ENCODE measurements at regions not wholly inside any gene's neighbourhood (a gene's known extent, or its start where the extent isn't known, plus 50 kb on each side); places are given as distances from the start of the nearest gene placed in this dataset.

- Mint-ChIP-seq H3K27me3 (no peaks in the 10 kb centered on the region), H3K36me3 (no peaks in the 10 kb centered on the region), H3K27ac (no peak overlapping the region), H3K9me3 (no peaks in the 10 kb centered on the region), H3K4me1 (no peaks in the 10 kb centered on the region), H3K4me3 (no peak overlapping the region)
- ATAC-seq (ENCODE audit: low read depth) (no peak), DNase-seq (ENCODE audit: low spot score in 2 of 2) (no peak)
These were observed 136.4 kb downstream of the SLC17A6 start for GRCh38 chr11:22474616-22475015.

GRCh38 chr11:22473586-22473985 lies 135.4 kb downstream of the SLC17A6 start:
- no peak overlapping the region for H3K4me3 Mint-ChIP-seq
- H3K27me3 Mint-ChIP-seq = no peaks in the 10 kb centered on the region
- no peaks in the 10 kb centered on the region for H3K9me3 Mint-ChIP-seq
- H3K4me1 Mint-ChIP-seq = no peaks in the 10 kb centered on the region
- DNase-seq (ENCODE audit: low spot score in 2 of 2) (no peak), ATAC-seq (ENCODE audit: low read depth) (no peak)
- H3K27ac Mint-ChIP-seq = no peak overlapping the region
- H3K36me3 Mint-ChIP-seq = no peaks in the 10 kb centered on the region

GRCh38 chr11:22472306-22472705 lies 134.1 kb downstream of the SLC17A6 start:
- Mint-ChIP-seq H3K27me3 (no peaks in the 10 kb centered on the region), H3K4me3 (no peak overlapping the region), H3K9me3 (no peaks in the 10 kb centered on the region), H3K36me3 (no peaks in the 10 kb centered on the region), H3K4me1 (no peaks in the 10 kb centered on the region), H3K27ac (no peak overlapping the region)
- DNase-seq (ENCODE audit: low spot score in 2 of 2) (no peak), ATAC-seq (ENCODE audit: low read depth) (no peak)

GRCh38 chr11:22471385-22471784 lies 133.2 kb downstream of the SLC17A6 start:
- Mint-ChIP-seq H3K9me3 (no peaks in the 10 kb centered on the region), H3K27me3 (no peaks in the 10 kb centered on the region), H3K4me1 (no peaks in the 10 kb centered on the region), H3K27ac (no peak overlapping the region), H3K36me3 (no peaks in the 10 kb centered on the region), H3K4me3 (no peak overlapping the region)
- ATAC-seq (ENCODE audit: low read depth) = no peak
- no peak for DNase-seq (ENCODE audit: low spot score in 2 of 2)

GRCh38 chr11:22467741-22468140 lies 129.6 kb downstream of the SLC17A6 start:
- DNase-seq (ENCODE audit: low spot score in 2 of 2) = no peak
- Mint-ChIP-seq H3K4me1 (no peaks in the 10 kb centered on the region), H3K4me3 (no peak overlapping the region), H3K27ac (no peak overlapping the region), H3K27me3 (no peaks in the 10 kb centered on the region), H3K36me3 (no peaks in the 10 kb centered on the region), H3K9me3 (no peaks in the 10 kb centered on the region)
- no peak for ATAC-seq (ENCODE audit: low read depth)

- Mint-ChIP-seq H3K27me3 (no peaks in the 10 kb centered on the region), H3K4me3 (no peak overlapping the region), H3K4me1 (no peaks in the 10 kb centered on the region), H3K36me3 (no peaks in the 10 kb centered on the region), H3K9me3 (no peaks in the 10 kb centered on the region), H3K27ac (no peak overlapping the region)
- DNase-seq (ENCODE audit: low spot score in 2 of 2) = no peak
- no peak for ATAC-seq (ENCODE audit: low read depth)
These were observed 129.1 kb downstream of the SLC17A6 start for GRCh38 chr11:22467248-22467647.

- DNase-seq (ENCODE audit: low spot score in 2 of 2) = no peak
- no peak for ATAC-seq (ENCODE audit: low read depth)
- H3K27me3 Mint-ChIP-seq = no peaks in the 10 kb centered on the region
- H3K9me3 Mint-ChIP-seq = no peaks in the 10 kb centered on the region
- H3K27ac Mint-ChIP-seq = no peak overlapping the region
- H3K36me3 Mint-ChIP-seq = no peaks in the 10 kb centered on the region
- no peak overlapping the region for H3K4me3 Mint-ChIP-seq
- H3K4me1 Mint-ChIP-seq = no peaks in the 10 kb centered on the region
These were observed 128.6 kb downstream of the SLC17A6 start for GRCh38 chr11:22466809-22467208.

GRCh38 chr11:22466351-22466750 lies 128.2 kb downstream of the SLC17A6 start:
- no peaks in the 10 kb centered on the region for H3K4me1 Mint-ChIP-seq
- no peaks in the 10 kb centered on the region for H3K9me3 Mint-ChIP-seq
- ATAC-seq (ENCODE audit: low read depth) (no peak), DNase-seq (ENCODE audit: low spot score in 2 of 2) (no peak)
- no peaks in the 10 kb centered on the region for H3K36me3 Mint-ChIP-seq
- no peaks in the 10 kb centered on the region for H3K27me3 Mint-ChIP-seq
- H3K27ac Mint-ChIP-seq = no peak overlapping the region
- no peak overlapping the region for H3K4me3 Mint-ChIP-seq

- Mint-ChIP-seq H3K36me3 (no peaks in the 10 kb centered on the region), H3K9me3 (no peaks in the 10 kb centered on the region)
- no peak for DNase-seq (ENCODE audit: low spot score in 2 of 2)
These were observed 127.4 kb downstream of the SLC17A6 start for GRCh38 chr11:22465620-22466019.

GRCh38 chr11:22461626-22462025 lies 123.4 kb downstream of the SLC17A6 start:
- no peaks in the 10 kb centered on the region for H3K4me1 Mint-ChIP-seq
- no peaks in the 10 kb centered on the region for H3K27me3 Mint-ChIP-seq
- H3K27ac Mint-ChIP-seq = no peak overlapping the region
- H3K9me3 Mint-ChIP-seq = no peaks in the 10 kb centered on the region
- no peak overlapping the region for H3K4me3 Mint-ChIP-seq
- H3K36me3 Mint-ChIP-seq = no peaks in the 10 kb centered on the region
- DNase-seq (ENCODE audit: low spot score in 2 of 2) (no peak), ATAC-seq (ENCODE audit: low read depth) (no peak)

More at GRCh38 chr11:22465620-22466019, 127.4 kb downstream of the SLC17A6 start:
- Mint-ChIP-seq H3K4me1 (no peaks in the 10 kb centered on the region), H3K4me3 (no peak overlapping the region), H3K27me3 (no peaks in the 10 kb centered on the region), H3K27ac (no peak overlapping the region)
- no peak for ATAC-seq (ENCODE audit: low read depth)

- H3K27ac Mint-ChIP-seq = no peak overlapping the region
- no peak overlapping the region for H3K4me3 Mint-ChIP-seq
- no peaks in the 10 kb centered on the region for H3K36me3 Mint-ChIP-seq
- DNase-seq (ENCODE audit: low spot score in 2 of 2) = no peak
- no peaks in the 10 kb centered on the region for H3K9me3 Mint-ChIP-seq
- no peak for ATAC-seq (ENCODE audit: low read depth)
- H3K27me3 Mint-ChIP-seq = no peaks in the 10 kb centered on the region
- H3K4me1 Mint-ChIP-seq = no peaks in the 10 kb centered on the region
These were observed 122.0 kb downstream of the SLC17A6 start for GRCh38 chr11:22460181-22460580.

GRCh38 chr11:22459048-22459447 lies 120.9 kb downstream of the SLC17A6 start:
- ATAC-seq (ENCODE audit: low read depth) (no peak), DNase-seq (ENCODE audit: low spot score in 2 of 2) (no peak)
- no peaks in the 10 kb centered on the region for H3K36me3 Mint-ChIP-seq
- no peaks in the 10 kb centered on the region for H3K9me3 Mint-ChIP-seq
- no peak overlapping the region for H3K27ac Mint-ChIP-seq
- H3K4me1 Mint-ChIP-seq = no peaks in the 10 kb centered on the region
- H3K4me3 Mint-ChIP-seq = no peak overlapping the region
- H3K27me3 Mint-ChIP-seq = no peaks in the 10 kb centered on the region

GRCh38 chr11:22458161-22458560 lies 120.0 kb downstream of the SLC17A6 start:
- Mint-ChIP-seq H3K4me3 (no peak overlapping the region), H3K27ac (no peak overlapping the region), H3K27me3 (no peaks in the 10 kb centered on the region), H3K36me3 (no peaks in the 10 kb centered on the region), H3K4me1 (no peaks in the 10 kb centered on the region), H3K9me3 (no peaks in the 10 kb centered on the region)
- DNase-seq (ENCODE audit: low spot score in 2 of 2) (no peak), ATAC-seq (ENCODE audit: low read depth) (no peak)

GRCh38 chr11:22456993-22457762 lies 119.0 kb downstream of the SLC17A6 start:
- Mint-ChIP-seq H3K27me3 (no peaks in the 10 kb centered on the region), H3K9me3 (no peaks in the 10 kb centered on the region), H3K4me3 (no peak overlapping the region), H3K27ac (no peak overlapping the region), H3K4me1 (no peaks in the 10 kb centered on the region), H3K36me3 (no peaks in the 10 kb centered on the region)
- DNase-seq (ENCODE audit: low spot score in 2 of 2) (no peak), ATAC-seq (ENCODE audit: low read depth) (no peak)

GRCh38 chr11:22454461-22455090 lies 116.4 kb downstream of the SLC17A6 start:
- H3K4me1 Mint-ChIP-seq = no peaks in the 10 kb centered on the region
- H3K27ac Mint-ChIP-seq = no peak overlapping the region

More at GRCh38 chr11:22454461-22455090, 116.4 kb downstream of the SLC17A6 start:
- ATAC-seq (ENCODE audit: low read depth) (no peak), DNase-seq (ENCODE audit: low spot score in 2 of 2) (no peak)
- Mint-ChIP-seq H3K27me3 (no peaks in the 10 kb centered on the region), H3K36me3 (no peaks in the 10 kb centered on the region), H3K4me3 (no peak overlapping the region), H3K9me3 (no peaks in the 10 kb centered on the region)
